ENCODE measurements at regions not wholly inside any gene's neighbourhood (a gene's known extent, or its start where the extent isn't known, plus 50 kb on each side); places are given as distances from the start of the nearest gene placed in this dataset.

DNA sequence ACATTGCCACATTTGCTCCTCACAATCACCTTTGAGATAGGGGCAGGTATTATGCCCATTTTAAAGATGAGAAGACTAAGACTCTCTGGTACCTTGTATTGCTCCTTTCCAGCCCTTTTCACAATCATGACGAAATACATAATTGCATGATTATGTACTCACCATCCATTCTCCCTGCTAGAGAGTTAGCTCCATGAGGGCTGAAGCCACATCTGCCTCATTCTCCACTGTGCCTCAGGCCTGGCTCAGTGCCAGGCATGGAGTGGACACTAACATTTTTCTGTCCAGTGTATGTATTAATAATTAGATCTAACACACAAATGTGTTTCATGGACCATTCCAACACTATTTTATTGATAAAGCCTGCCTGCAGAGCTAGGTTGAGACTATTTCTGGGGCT is 191.4 kb downstream of the MINAR1 start:
- Histone ChIP-seq H3K4me3 (no peak overlapping the region), H3K9me3 (peaks cover 0 to 6% (median 0%) of the 10 kb centered on the region in 11 donors), H3K27ac (no peak overlapping the region), H3K4me1 (no peaks in the 10 kb centered on the region), H3K27me3 (peaks cover 0 to 23% (median 0%) of the 10 kb centered on the region in 7 donors), H3K36me3 (no peaks in the 10 kb centered on the region)
- TF ChIP-seq, protein P1, sequence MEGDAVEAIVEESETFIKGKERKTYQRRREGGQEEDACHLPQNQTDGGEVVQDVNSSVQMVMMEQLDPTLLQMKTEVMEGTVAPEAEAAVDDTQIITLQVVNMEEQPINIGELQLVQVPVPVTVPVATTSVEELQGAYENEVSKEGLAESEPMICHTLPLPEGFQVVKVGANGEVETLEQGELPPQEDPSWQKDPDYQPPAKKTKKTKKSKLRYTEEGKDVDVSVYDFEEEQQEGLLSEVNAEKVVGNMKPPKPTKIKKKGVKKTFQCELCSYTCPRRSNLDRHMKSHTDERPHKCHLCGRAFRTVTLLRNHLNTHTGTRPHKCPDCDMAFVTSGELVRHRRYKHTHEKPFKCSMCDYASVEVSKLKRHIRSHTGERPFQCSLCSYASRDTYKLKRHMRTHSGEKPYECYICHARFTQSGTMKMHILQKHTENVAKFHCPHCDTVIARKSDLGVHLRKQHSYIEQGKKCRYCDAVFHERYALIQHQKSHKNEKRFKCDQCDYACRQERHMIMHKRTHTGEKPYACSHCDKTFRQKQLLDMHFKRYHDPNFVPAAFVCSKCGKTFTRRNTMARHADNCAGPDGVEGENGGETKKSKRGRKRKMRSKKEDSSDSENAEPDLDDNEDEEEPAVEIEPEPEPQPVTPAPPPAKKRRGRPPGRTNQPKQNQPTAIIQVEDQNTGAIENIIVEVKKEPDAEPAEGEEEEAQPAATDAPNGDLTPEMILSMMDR (IDR thresholded peaks at IDR 0.05): no peak
- WGBS, 2 donors: 75 to 76% methylated on average over 1 of the region's 1 CpG
- ATAC-seq (no peak), DNase-seq (no peak)
- intact Hi-C loops (cut with DNase I): no loop called here

DNA sequence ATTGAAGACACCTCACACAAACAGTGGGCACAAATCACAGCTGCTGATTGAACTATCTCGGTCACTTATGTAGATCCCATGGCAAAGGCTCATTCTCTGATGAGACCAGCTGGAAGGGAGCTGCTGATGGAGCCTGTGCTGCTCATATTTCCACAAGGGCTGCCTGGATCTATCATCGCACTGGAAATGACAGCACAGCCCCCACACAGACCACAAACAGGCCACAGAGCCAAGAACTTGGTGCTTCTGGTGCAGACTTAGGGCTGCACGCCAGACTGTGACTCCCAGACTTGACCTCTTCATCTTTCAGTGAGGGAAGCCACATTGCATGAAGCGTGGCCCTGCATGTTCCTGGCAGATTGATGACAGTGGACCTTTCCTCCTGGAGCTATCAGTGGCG is 197.6 kb downstream of the MINAR1 start:
- no peaks in the 10 kb centered on the region for H3K4me1 ChIP-seq
- WGBS, 2 donors: 38 to 50% methylated on average over 5 of the region's 5 CpGs

DNA sequence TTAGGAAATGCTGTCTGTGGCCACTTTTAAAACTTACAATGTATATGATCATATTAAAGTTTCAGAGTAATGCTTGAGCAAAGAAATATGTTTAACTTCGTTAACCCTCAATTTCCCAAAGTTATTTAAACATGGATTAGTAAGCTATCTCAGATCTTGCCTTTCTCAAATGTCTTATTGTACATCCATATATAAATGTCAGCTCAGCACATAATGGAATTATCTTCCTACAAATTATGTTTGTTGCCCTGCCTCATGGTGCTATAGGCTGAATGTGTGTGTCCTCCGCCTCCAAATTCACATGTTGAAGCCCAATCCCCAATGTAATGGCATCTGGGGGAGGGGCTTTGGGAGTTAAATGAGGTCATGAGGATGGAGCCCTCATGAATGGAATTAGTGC is 200.3 kb downstream of the MINAR1 start:
- Histone ChIP-seq H3K27ac (no peak overlapping the region), H3K4me1 (no peaks in the 10 kb centered on the region), H3K4me3 (no peak overlapping the region), H3K9me3 (peaks cover 0 to 16% (median 0%) of the 10 kb centered on the region in 11 donors), H3K27me3 (peaks cover 0 to under 1% (median 0%) of the 10 kb centered on the region in 7 donors), H3K36me3 (no peaks in the 10 kb centered on the region)
- DNase-seq (no peak), ATAC-seq (no peak)
- TF ChIP-seq, protein P1 (IDR thresholded peaks at IDR 0.05): no peak
- intact Hi-C loops (cut with DNase I): no loop called here
- WGBS, 2 donors: 83 to 90% methylated on average over 2 of the region's 2 CpGs

More for the DNA sequence above, 197.6 kb downstream of the MINAR1 start:
- peaks cover 0 to 12% (median 0%) of the 10 kb centered on the region in 7 donors for H3K27me3 ChIP-seq
- no peaks in the 10 kb centered on the region for H3K36me3 ChIP-seq
- peak in 1 of 8 donors; percentile 35 for ATAC-seq
- intact Hi-C loops (cut with DNase I): no loop called here
- no peak for DNase-seq
- no peak overlapping the region for H3K27ac ChIP-seq
- H3K4me3 ChIP-seq: no peak overlapping the region
- TF ChIP-seq, protein P1 (IDR thresholded peaks at IDR 0.05): no peak
- peaks cover 0 to 20% (median 0%) of the 10 kb centered on the region in 11 donors for H3K9me3 ChIP-seq

DNA sequence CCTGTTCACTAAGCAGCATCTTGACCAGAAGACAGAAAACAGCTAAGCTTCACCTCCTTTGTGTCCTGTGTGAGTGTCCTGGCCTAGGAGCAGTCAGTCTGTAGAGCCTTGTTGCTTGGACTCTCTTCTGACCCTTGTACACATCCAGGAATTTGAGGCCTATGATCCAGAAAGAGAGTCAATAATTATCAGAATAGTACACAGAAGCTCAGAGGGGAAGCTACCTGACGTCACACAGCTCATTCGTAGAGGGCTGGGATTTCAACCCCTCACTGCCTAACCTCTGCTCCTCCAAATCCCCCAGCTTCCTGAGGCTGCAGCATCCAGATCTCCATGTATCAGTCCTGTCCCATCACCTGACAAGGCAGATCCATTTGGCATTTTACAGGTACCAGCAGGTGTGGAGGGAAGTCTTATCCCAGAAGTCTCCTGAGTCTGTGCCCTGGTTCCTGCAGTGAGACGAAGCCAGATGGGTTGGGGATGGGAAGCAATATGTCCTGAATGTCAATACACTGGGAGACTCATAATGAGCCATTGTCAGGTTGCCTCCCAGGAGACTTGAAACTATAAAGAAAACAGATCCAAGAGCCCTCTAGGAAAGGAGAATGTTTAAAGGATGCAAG is 203.1 kb downstream of the MINAR1 start:
- H3K27ac ChIP-seq: no peak overlapping the region
- H3K9me3 ChIP-seq: peaks cover 0 to 16% (median 0%) of the 10 kb centered on the region in 11 donors
- intact Hi-C loops (cut with DNase I): no loop called here
- DNase-seq (no peak), ATAC-seq (no peak)
- peaks cover 0 to 5% (median 0%) of the 10 kb centered on the region in 9 donors for H3K4me1 ChIP-seq
- peaks cover 0 to 2% (median 0%) of the 10 kb centered on the region in 7 donors for H3K27me3 ChIP-seq
- 63 to 69% methylated on average over 3 of the region's 3 CpGs for WGBS, 2 donors
- H3K4me3 ChIP-seq: no peak overlapping the region
- TF ChIP-seq, protein P1 (IDR thresholded peaks at IDR 0.05): no peak
- H3K36me3 ChIP-seq: no peaks in the 10 kb centered on the region
